MCF 10A (cell line): ENCODE measurements at regions not wholly inside any gene's neighbourhood (a gene's known extent, or its start where the extent isn't known, plus 50 kb on each side); places are given as distances from the start of the nearest gene placed in this dataset.

Experiments
- BruUV-seq: library from RNA; stranded (reverse); fragments of 400-500 nt; replicated peaks from 2 replicates; lab custom pipeline; 2021; lab: Mats Ljungman, UMichigan
- CTCF ChIA-PET: fragments of 300-600 bp; sonication (Branson Sonifier 250); formaldehyde crosslinking; extraction: SDS; loops from one replicate; lab custom pipeline; 2021; ENCODE audit warnings: antibody characterized with exemption, inconsistent platforms; lab: Yijun Ruan, JAX
- POLR2A ChIA-PET: fragments of 300-600, 350-650 bp; sonication (Branson Sonifier 250); formaldehyde crosslinking; extraction: SDS; loops from one replicate; lab custom pipeline; 2020; ENCODE audit warnings: antibody characterized with exemption, inconsistent platforms; lab: Yijun Ruan, JAX
- DNase-seq: peaks from one replicate; pipeline ENCODE4 v3.0.0-alpha.2; 2018; ENCODE audit not compliant: unreplicated experiment
- H3K27ac Mint-ChIP-seq: one replicate; pipeline ENCODE4 v1.8.0; 2022; ENCODE audit warnings: mild to moderate bottlenecking, low read depth, mixed read lengths; ENCODE audit not compliant: unreplicated experiment
- H3K27me3 Mint-ChIP-seq: one replicate; pipeline ENCODE4 v1.8.0; 2022; ENCODE audit warnings: mixed read lengths; ENCODE audit not compliant: insufficient read depth, unreplicated experiment
- H3K36me3 Mint-ChIP-seq: one replicate; pipeline ENCODE4 v1.8.0; 2022; ENCODE audit warnings: mild to moderate bottlenecking, moderate library complexity, mixed read lengths; ENCODE audit not compliant: insufficient read depth, unreplicated experiment
- H3K4me1 Mint-ChIP-seq: one replicate; pipeline ENCODE4 v1.8.0; 2022; ENCODE audit warnings: mixed read lengths; ENCODE audit not compliant: insufficient read depth, unreplicated experiment
- H3K4me3 Mint-ChIP-seq: one replicate; pipeline ENCODE4 v1.8.0; 2022; ENCODE audit warnings: mild to moderate bottlenecking, moderate library complexity, mixed read lengths; ENCODE audit not compliant: unreplicated experiment
- H3K9me3 Mint-ChIP-seq: one replicate; pipeline ENCODE4 v1.8.0; 2022; ENCODE audit warnings: mixed read lengths; ENCODE audit not compliant: unreplicated experiment
- CTCF ChIP-seq: fragments of 200-600 bp; IDR thresholded peaks from one replicate; pipeline ENCODE4 v1.8.0; 2022; ENCODE audit warnings: antibody characterized with exemption, mild to moderate bottlenecking; ENCODE audit not compliant: unreplicated experiment
- intact Hi-C: fragments of 100-400 bp; cut with micrococcal nuclease; formaldehyde crosslinking; loops from 2 replicates; pipeline ENCODE4 v1.14.1; 2022

- Mint-ChIP-seq H3K27me3 (no peaks in the 10 kb centered on the region), H3K9me3 (no peaks in the 10 kb centered on the region), H3K27ac (no peak overlapping the region), H3K4me1 (no peaks in the 10 kb centered on the region), H3K36me3 (no peaks in the 10 kb centered on the region), H3K4me3 (no peak overlapping the region)
- BruUV-seq, result no TSS peak
- TF ChIP-seq CTCF, result no peak
- intact Hi-C loops, result no loop called here
- ChIA-PET POLR2A (no interaction called here), CTCF (no interaction called here)
- no peak for DNase-seq
Observed at GRCh38 chr4:156021298-156021697, 67.6 kb upstream of the CTSO start.

- POLR2A ChIA-PET, result interaction anchor here (0.7 kb wide), 1 partner anchor 200 kb away, joined by 3 read pairs; no protein-coding TSS in a partner anchor
- BruUV-seq, result no TSS peak
- no peaks in the 10 kb centered on the region for H3K27me3 Mint-ChIP-seq
- CTCF ChIA-PET, result no interaction called here
- H3K4me3 Mint-ChIP-seq, result no peak overlapping the region
- H3K9me3 Mint-ChIP-seq, result no peaks in the 10 kb centered on the region
- no peak for TF ChIP-seq CTCF
- no peak overlapping the region for H3K27ac Mint-ChIP-seq
- DNase-seq, result no peak
- H3K4me1 Mint-ChIP-seq, result no peaks in the 10 kb centered on the region
- intact Hi-C loops, result no loop called here
- H3K36me3 Mint-ChIP-seq, result no peaks in the 10 kb centered on the region
Observed at GRCh38 chr4:156019246-156019645, 65.6 kb upstream of the CTSO start.

GRCh38 chr4:156018383-156018782 lies 64.7 kb upstream of the CTSO start:
- Mint-ChIP-seq H3K4me3 (no peak overlapping the region), H3K36me3 (no peaks in the 10 kb centered on the region), H3K27me3 (no peaks in the 10 kb centered on the region), H3K9me3 (peaks cover 3% of the 10 kb centered on the region), H3K27ac (no peak overlapping the region), H3K4me1 (no peaks in the 10 kb centered on the region)
- no peak for DNase-seq
- intact Hi-C loops, result no loop called here
- TF ChIP-seq CTCF, result no peak
- BruUV-seq, result no TSS peak
- ChIA-PET CTCF (no interaction called here), POLR2A (interaction anchor here (0.7 kb wide), 1 partner anchor 199 kb away, joined by 3 read pairs; no protein-coding TSS in a partner anchor)

GRCh38 chr4:156015781-156016180 lies 62.1 kb upstream of the CTSO start:
- intact Hi-C loops, result no loop called here

More at GRCh38 chr4:156015781-156016180, 62.1 kb upstream of the CTSO start:
- ChIA-PET CTCF (no interaction called here), POLR2A (interaction anchor here (0.7 kb wide), 1 partner anchor 451 kb away, joined by 3 read pairs; no protein-coding TSS in a partner anchor)
- DNase-seq, result no peak
- TF ChIP-seq CTCF, result no peak
- no peaks in the 10 kb centered on the region for H3K36me3 Mint-ChIP-seq
- H3K27me3 Mint-ChIP-seq, result no peaks in the 10 kb centered on the region
- H3K27ac Mint-ChIP-seq, result no peak overlapping the region
- H3K4me1 Mint-ChIP-seq, result no peaks in the 10 kb centered on the region
- H3K4me3 Mint-ChIP-seq, result no peak overlapping the region
- peaks cover 10% of the 10 kb centered on the region for H3K9me3 Mint-ChIP-seq
- no TSS peak for BruUV-seq
